ENCODE measurements at regions not wholly inside any gene's neighbourhood (a gene's known extent, or its start where the extent isn't known, plus 50 kb on each side); places are given as distances from the start of the nearest gene placed in this dataset.

- ChIA-PET POLR2A (no interaction called here), CTCF (interaction anchor here (0.5 kb wide), 1 partner anchor 41 kb away, joined by 3 read pairs; no protein-coding TSS in a partner anchor)
- H3K4me3 ChIP-seq (ENCODE audit: low read depth, low read length): no peak overlapping the region
- no peak for DNase-seq
- intact Hi-C loops (cut with micrococcal nuclease; ENCODE audit: unreplicated experiment): no loop called here
- peaks cover 44% of the 10 kb centered on the region for H3K4me1 ChIP-seq
- no peaks in the 10 kb centered on the region for H3K27me3 ChIP-seq (replicated peaks; ENCODE audit: control insufficient read depth, insufficient read depth, low read length)
- no TSS peak for BruUV-seq (replicated peaks)
- Mint-ChIP-seq H3K4me3 (ENCODE audit: unreplicated experiment) (no peak overlapping the region), H3K4me1 (ENCODE audit: low read depth, unreplicated experiment) (peaks cover 33% of the 10 kb centered on the region), H3K9me3 (ENCODE audit: unreplicated experiment) (no peaks in the 10 kb centered on the region), H3K36me3 (ENCODE audit: insufficient read depth, unreplicated experiment) (peaks cover 12% of the 10 kb centered on the region), H3K27me3 (ENCODE audit: insufficient read depth, unreplicated experiment) (no peaks in the 10 kb centered on the region), H3K27ac (ENCODE audit: unreplicated experiment) (peak overlapping the region; percentile 74)
- no peak for TF ChIP-seq CTCF (IDR thresholded peaks at IDR 0.05; ENCODE audit: insufficient read depth in 1 of 2, low read depth in 1 of 2, low read length in 1 of 2, severe bottlenecking in 1 of 2, unreplicated experiment in 1 of 2)
- no peaks in the 10 kb centered on the region; the same call in 1 of the 2 replicates for H3K9me3 ChIP-seq
- H3K36me3 ChIP-seq (ENCODE audit: control insufficient read depth, insufficient read depth, low read length): no peaks in the 10 kb centered on the region
Measured at GRCh38 chr18:8963876-8964275, 138.6 kb upstream of the NDUFV2 start.

GRCh38 chr18:8965398-8965797 lies 137.1 kb upstream of the NDUFV2 start:
- no peak overlapping the region for H3K4me3 Mint-ChIP-seq (ENCODE audit: unreplicated experiment)
- no peaks in the 10 kb centered on the region for H3K9me3 Mint-ChIP-seq (ENCODE audit: unreplicated experiment)
- CTCF ChIA-PET: no interaction called here
- no peak overlapping the region for H3K27ac Mint-ChIP-seq (ENCODE audit: unreplicated experiment)
- no peaks in the 10 kb centered on the region for H3K27me3 Mint-ChIP-seq (ENCODE audit: insufficient read depth, unreplicated experiment)
- BruUV-seq (replicated peaks): no TSS peak
- Histone ChIP-seq H3K27me3 (replicated peaks; ENCODE audit: control insufficient read depth, insufficient read depth, low read length) (no peaks in the 10 kb centered on the region), H3K9me3 (no peaks in the 10 kb centered on the region), H3K36me3 (ENCODE audit: control insufficient read depth, insufficient read depth, low read length) (no peaks in the 10 kb centered on the region), H3K4me3 (ENCODE audit: low read depth, low read length) (no peak overlapping the region), H3K4me1 (peaks cover 30% of the 10 kb centered on the region)
- intact Hi-C loops (cut with micrococcal nuclease; ENCODE audit: unreplicated experiment): no loop called here
- H3K36me3 Mint-ChIP-seq (ENCODE audit: insufficient read depth, unreplicated experiment): peaks cover 6% of the 10 kb centered on the region
- POLR2A ChIA-PET: no interaction called here
- DNase-seq: no peak
- H3K4me1 Mint-ChIP-seq (ENCODE audit: low read depth, unreplicated experiment): peaks cover 26% of the 10 kb centered on the region
- TF ChIP-seq CTCF (IDR thresholded peaks at IDR 0.05; ENCODE audit: insufficient read depth in 1 of 2, low read depth in 1 of 2, low read length in 1 of 2, severe bottlenecking in 1 of 2, unreplicated experiment in 1 of 2): no peak

- intact Hi-C loops (cut with micrococcal nuclease; ENCODE audit: unreplicated experiment): no loop called here
- Histone ChIP-seq H3K4me3 (ENCODE audit: low read depth, low read length) (no peak overlapping the region), H3K36me3 (ENCODE audit: control insufficient read depth, insufficient read depth, low read length) (no peaks in the 10 kb centered on the region), H3K9me3 (no peaks in the 10 kb centered on the region), H3K4me1 (peaks cover 25% of the 10 kb centered on the region), H3K27me3 (replicated peaks; ENCODE audit: control insufficient read depth, insufficient read depth, low read length) (no peaks in the 10 kb centered on the region)
- Mint-ChIP-seq H3K27ac (ENCODE audit: unreplicated experiment) (no peak overlapping the region), H3K4me1 (ENCODE audit: low read depth, unreplicated experiment) (peaks cover 19% of the 10 kb centered on the region), H3K9me3 (ENCODE audit: unreplicated experiment) (no peaks in the 10 kb centered on the region), H3K36me3 (ENCODE audit: insufficient read depth, unreplicated experiment) (peaks cover 6% of the 10 kb centered on the region), H3K4me3 (ENCODE audit: unreplicated experiment) (no peak overlapping the region), H3K27me3 (ENCODE audit: insufficient read depth, unreplicated experiment) (no peaks in the 10 kb centered on the region)
- ChIA-PET POLR2A (no interaction called here), CTCF (no interaction called here)
- DNase-seq: no peak
- no TSS peak for BruUV-seq (replicated peaks)
- TF ChIP-seq CTCF (IDR thresholded peaks at IDR 0.05; ENCODE audit: insufficient read depth in 1 of 2, low read depth in 1 of 2, low read length in 1 of 2, severe bottlenecking in 1 of 2, unreplicated experiment in 1 of 2): no peak
Measured at GRCh38 chr18:8966821-8967220, 135.7 kb upstream of the NDUFV2 start.
